BLaER1 (cell line): ENCODE measurements at regions not wholly inside any gene's neighbourhood (a gene's known extent, or its start where the extent isn't known, plus 50 kb on each side); places are given as distances from the start of the nearest gene placed in this dataset.

ENCODE experiments used
- H3K27ac ChIP-seq: shearing (Covaris generic); formaldehyde crosslinking; 2 replicates; pipeline ENCODE4 v1.8.1; 2022
- H3K27me3 ChIP-seq: shearing (Covaris generic); formaldehyde crosslinking; 2 replicates; pipeline ENCODE4 v1.8.1; 2022
- H3K36me3 ChIP-seq: shearing (Covaris generic); formaldehyde crosslinking; 2 replicates; pipeline ENCODE4 v1.8.1; 2022
- H3K4me1 ChIP-seq: shearing (Covaris generic); formaldehyde crosslinking; 2 replicates; pipeline ENCODE4 v1.8.1; 2022
- H3K4me2 ChIP-seq: shearing (Covaris generic); formaldehyde crosslinking; 2 replicates; pipeline ENCODE4 v1.8.1; 2022
- H3K4me3 ChIP-seq: shearing (Covaris generic); formaldehyde crosslinking; 2 replicates; pipeline ENCODE4 v1.8.1; 2022
- H3K9ac ChIP-seq: shearing (Covaris generic); formaldehyde crosslinking; 2 replicates; pipeline ENCODE4 v1.8.1; 2022
- H3K9me3 ChIP-seq: shearing (Covaris generic); formaldehyde crosslinking; 2 replicates; pipeline ENCODE4 v1.8.1; 2022
- H4K20me1 ChIP-seq: shearing (Covaris generic); formaldehyde crosslinking; 2 replicates; pipeline ENCODE4 v1.8.1; 2022
- Cebpa-rat ChIP-seq: shearing (Covaris generic); IDR thresholded peaks from 2 replicates; pipeline ENCODE4 v1.8.1; 2022

GRCh38 chr9:90965226-90966030 is 163.8 kb downstream of the SYK start:
- no peaks in the 10 kb centered on the region for H3K36me3 ChIP-seq
- no peak for TF ChIP-seq Cebpa-rat
- peaks cover 96% of the 10 kb centered on the region for H3K4me1 ChIP-seq
- peak overlapping the region; percentile 80 for H3K27ac ChIP-seq
- no peaks in the 10 kb centered on the region for H3K27me3 ChIP-seq
- peak overlapping the region; percentile 75 for H3K4me2 ChIP-seq
- H4K20me1 ChIP-seq, result no peaks in the 10 kb centered on the region
- H3K4me3 ChIP-seq, result no peak overlapping the region
- H3K9me3 ChIP-seq, result peaks cover 13% of the 10 kb centered on the region
- peak overlapping the region; percentile 57 for H3K9ac ChIP-seq

GRCh38 chr9:90966031-90966290 is 164.3 kb downstream of the SYK start:
- H3K36me3 ChIP-seq, result no peaks in the 10 kb centered on the region
- 0 out of 2 replicates have a peak overlapping the region, but pooled peaks have one; percentile 44 for H3K27ac ChIP-seq
- no peak overlapping the region for H3K4me3 ChIP-seq
- no peak for TF ChIP-seq Cebpa-rat
- H3K4me1 ChIP-seq, result peaks cover 96% of the 10 kb centered on the region
- H3K9ac ChIP-seq, result no peak overlapping the region
- H3K9me3 ChIP-seq, result peaks cover 13% of the 10 kb centered on the region
- no peaks in the 10 kb centered on the region for H4K20me1 ChIP-seq
- no peaks in the 10 kb centered on the region for H3K27me3 ChIP-seq
- H3K4me2 ChIP-seq, result peak overlapping the region; percentile 75

GRCh38 chr9:90966480-90967144 is 165.0 kb downstream of the SYK start:
- Histone ChIP-seq H3K9me3 (peaks cover 13% of the 10 kb centered on the region), H3K9ac (no peak overlapping the region), H3K4me2 (peak overlapping the region; percentile 75; the same call in 1 of the 2 replicates), H3K4me1 (peaks cover 96% of the 10 kb centered on the region), H3K4me3 (no peak overlapping the region), H3K36me3 (no peaks in the 10 kb centered on the region), H4K20me1 (no peaks in the 10 kb centered on the region), H3K27ac (peak overlapping the region; percentile 42), H3K27me3 (no peaks in the 10 kb centered on the region)
- TF ChIP-seq Cebpa-rat, result no peak

- Histone ChIP-seq H3K27ac (peak overlapping the region; percentile 42), H3K4me2 (peak overlapping the region; percentile 75; the same call in 1 of the 2 replicates), H3K9ac (no peak overlapping the region), H3K36me3 (no peaks in the 10 kb centered on the region), H3K4me3 (no peak overlapping the region), H3K9me3 (peaks cover 10% of the 10 kb centered on the region), H3K4me1 (peaks cover 96% of the 10 kb centered on the region), H3K27me3 (no peaks in the 10 kb centered on the region), H4K20me1 (no peaks in the 10 kb centered on the region)
- TF ChIP-seq Cebpa-rat, result no peak
These were observed 165.5 kb downstream of the SYK start for GRCh38 chr9:90967145-90967538.

- Histone ChIP-seq H3K9me3 (no peaks in the 10 kb centered on the region), H3K4me1 (peaks cover 96% of the 10 kb centered on the region), H3K4me3 (no peak overlapping the region), H3K36me3 (no peaks in the 10 kb centered on the region), H3K4me2 (peak overlapping the region; percentile 17; the same call in 1 of the 2 replicates), H4K20me1 (no peaks in the 10 kb centered on the region), H3K9ac (no peak overlapping the region), H3K27ac (peak overlapping the region; percentile 96), H3K27me3 (no peaks in the 10 kb centered on the region)
- TF ChIP-seq Cebpa-rat, result no peak
These were observed 167.5 kb downstream of the SYK start for GRCh38 chr9:90969021-90969675.

GRCh38 chr9:90970608-90971007 is 169.0 kb downstream of the SYK start:
- TF ChIP-seq Cebpa-rat, result no peak
- Histone ChIP-seq H3K9me3 (no peaks in the 10 kb centered on the region), H3K27me3 (no peaks in the 10 kb centered on the region), H3K4me3 (no peak overlapping the region), H3K9ac (no peak overlapping the region), H3K27ac (peak overlapping the region; percentile 96), H3K4me1 (peaks cover 96% of the 10 kb centered on the region), H3K4me2 (peak overlapping the region; percentile 74), H4K20me1 (no peaks in the 10 kb centered on the region), H3K36me3 (no peaks in the 10 kb centered on the region)

- Histone ChIP-seq H3K4me2 (peak overlapping the region; percentile 74), H3K36me3 (no peaks in the 10 kb centered on the region), H3K9me3 (no peaks in the 10 kb centered on the region), H4K20me1 (no peaks in the 10 kb centered on the region), H3K4me3 (no peak overlapping the region), H3K9ac (peak overlapping the region; percentile 74; the same call in 1 of the 2 replicates), H3K27me3 (no peaks in the 10 kb centered on the region), H3K4me1 (peaks cover 91% of the 10 kb centered on the region), H3K27ac (peak overlapping the region; percentile 96)
- no peak for TF ChIP-seq Cebpa-rat
These were observed 170.4 kb downstream of the SYK start for GRCh38 chr9:90972057-90972456.

GRCh38 chr9:90974016-90974415 is 172.4 kb downstream of the SYK start:
- Histone ChIP-seq H3K4me3 (0 out of 2 replicates have a peak overlapping the region, but pooled peaks have one; percentile 13), H3K27me3 (no peaks in the 10 kb centered on the region), H4K20me1 (no peaks in the 10 kb centered on the region), H3K9me3 (no peaks in the 10 kb centered on the region), H3K4me1 (peaks cover 95% of the 10 kb centered on the region), H3K27ac (peak overlapping the region; percentile 96), H3K4me2 (peak overlapping the region; percentile 74), H3K9ac (peak overlapping the region; percentile 82), H3K36me3 (no peaks in the 10 kb centered on the region)
- TF ChIP-seq Cebpa-rat, result no peak

- TF ChIP-seq Cebpa-rat, result peak; percentile 82
- Histone ChIP-seq H3K27ac (peak overlapping the region; percentile 96), H4K20me1 (no peaks in the 10 kb centered on the region), H3K9me3 (no peaks in the 10 kb centered on the region), H3K36me3 (no peaks in the 10 kb centered on the region), H3K4me2 (peak overlapping the region; percentile 74), H3K4me3 (peak overlapping the region; percentile 13), H3K4me1 (peaks cover 95% of the 10 kb centered on the region), H3K27me3 (no peaks in the 10 kb centered on the region), H3K9ac (peak overlapping the region; percentile 82)
These were observed 173.1 kb downstream of the SYK start for GRCh38 chr9:90974643-90975245.
